Stimulated activated CD4-positive, alpha-beta T cell treated with anti-CD3 and anti-CD28 coated beads, Interleukin-15, amount 100 ng/mL, for 48 hours (primary cell): ENCODE measurements at regions not wholly inside any gene's neighbourhood (a gene's known extent, or its start where the extent isn't known, plus 50 kb on each side); places are given as distances from the start of the nearest gene placed in this dataset.

ENCODE experiments used
- DNase-seq, 2 donors: peaks; one replicate each; pipeline ENCODE4 v3.0.0-alpha.2; 2020; ENCODE audit warnings: low read depth in 2 of 2

DNA sequence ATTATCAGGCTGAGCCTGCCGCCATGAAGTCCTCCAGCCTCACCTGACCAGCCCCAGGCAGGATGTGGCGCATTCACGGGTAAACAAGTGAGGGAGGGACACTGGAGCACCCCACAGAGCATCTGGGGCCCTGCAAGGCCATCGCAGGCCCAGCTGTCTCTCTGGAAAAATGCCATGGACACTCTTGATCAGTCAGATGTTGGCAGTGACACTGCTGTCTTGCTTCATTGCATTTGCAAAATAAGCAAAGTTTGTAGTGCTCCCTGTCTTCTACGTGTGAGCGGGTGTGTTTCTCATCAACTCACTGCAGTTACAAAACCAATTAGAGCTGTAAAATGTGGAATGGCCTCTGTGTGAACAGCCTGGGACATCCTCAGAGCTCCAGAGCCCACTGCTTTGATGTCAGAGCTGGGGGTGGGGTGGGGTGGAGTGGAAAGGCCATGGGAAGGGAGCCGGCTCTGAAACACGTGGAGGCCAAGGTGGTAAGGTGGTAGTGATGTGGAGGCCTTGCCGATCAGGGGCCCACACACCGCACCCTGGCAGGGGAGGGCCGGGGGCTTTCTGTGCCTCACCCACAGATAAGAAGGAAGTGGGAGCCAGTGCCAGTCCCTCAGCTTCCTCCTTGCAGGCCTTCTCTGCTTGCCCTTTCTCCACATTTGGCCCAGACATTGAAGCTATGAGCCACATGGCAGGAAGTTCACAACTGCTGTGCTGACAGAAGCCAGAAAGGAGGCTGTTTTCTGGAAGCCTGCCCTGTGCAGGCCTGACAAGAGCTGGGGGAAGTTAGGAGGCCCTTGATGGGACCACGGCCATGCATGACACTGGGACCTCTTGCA lies 254.9 kb downstream of the RHOU start:
- no peak for DNase-seq

DNA sequence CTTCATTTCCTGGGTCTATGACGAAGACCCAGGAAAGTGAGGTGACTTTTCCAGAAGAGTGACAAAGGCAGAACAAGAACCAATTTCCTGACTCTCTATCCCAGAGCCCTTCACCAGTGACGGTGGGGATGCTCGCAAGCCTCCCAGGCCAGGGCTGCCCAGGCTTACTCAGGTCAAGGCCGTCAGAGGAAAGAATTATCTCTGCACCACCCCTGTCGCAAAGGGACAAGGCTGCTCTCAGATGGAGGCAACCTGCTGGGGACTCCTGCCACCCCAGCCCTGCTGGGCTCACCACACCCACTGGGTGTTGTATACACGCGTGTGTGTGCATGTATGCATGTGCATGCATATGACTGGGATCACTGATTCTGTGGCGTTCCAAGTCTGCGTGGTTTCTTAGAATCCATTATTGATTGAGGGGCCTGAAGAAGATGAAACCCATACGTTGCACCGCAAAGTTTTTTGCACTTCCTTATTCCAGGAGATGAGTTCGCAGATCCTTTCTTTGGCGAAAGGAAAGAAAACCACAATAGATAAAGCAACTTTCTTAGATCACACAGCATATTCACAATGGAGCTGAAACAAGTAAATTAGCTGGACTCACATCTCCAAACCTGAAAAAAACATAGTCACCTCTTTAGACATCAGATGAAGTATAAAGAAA lies 255.8 kb downstream of the RHOU start:
- no peak for DNase-seq

DNA sequence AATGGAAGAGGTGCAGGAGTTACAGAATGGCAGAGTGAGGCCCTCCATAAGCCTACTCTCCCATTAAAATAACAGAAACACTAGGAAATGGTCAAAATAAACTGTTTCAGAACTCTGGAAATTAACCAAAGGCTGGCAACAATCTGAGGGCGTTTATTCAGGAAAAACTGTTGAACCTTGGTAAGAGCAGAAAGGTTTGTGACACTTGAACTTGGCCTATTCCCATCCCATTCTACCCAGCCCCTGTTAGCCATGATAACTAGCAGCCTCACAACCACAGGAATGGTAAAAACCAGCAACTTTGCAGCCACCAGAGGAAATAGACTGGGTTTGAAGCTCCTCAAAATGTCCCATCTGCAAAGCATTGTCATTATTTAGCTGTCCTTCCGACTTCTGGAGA lies 256.8 kb downstream of the RHOU start:
- no peak for DNase-seq

DNA sequence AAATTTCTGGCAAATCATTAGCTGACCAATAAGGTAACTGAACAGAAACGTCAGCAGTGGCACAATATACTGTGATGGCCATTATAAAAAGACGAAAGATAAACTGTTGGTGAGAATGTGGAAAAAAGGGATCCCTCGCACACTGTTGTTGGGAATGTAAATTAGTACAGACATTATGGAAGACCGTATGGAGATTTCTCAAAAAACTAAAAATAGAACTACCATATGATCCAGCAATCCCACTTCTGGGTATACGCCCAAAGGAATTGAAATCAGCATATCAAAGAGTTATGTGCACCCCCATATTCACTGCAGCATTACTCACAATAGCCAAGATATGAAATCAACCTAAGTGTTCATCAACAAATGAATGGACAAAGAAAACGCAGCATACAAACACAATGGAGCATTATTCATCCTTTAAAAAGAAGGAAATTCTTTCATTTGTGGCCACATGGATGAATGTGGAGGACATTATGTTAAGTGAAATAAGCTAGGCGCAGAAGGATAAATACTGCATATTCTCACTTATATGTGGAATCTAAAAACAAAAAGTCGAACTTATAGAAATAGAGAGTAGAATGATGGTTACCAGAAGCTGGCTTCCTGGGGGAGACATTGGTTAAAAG lies 257.7 kb downstream of the RHOU start:
- no peak for DNase-seq

DNA sequence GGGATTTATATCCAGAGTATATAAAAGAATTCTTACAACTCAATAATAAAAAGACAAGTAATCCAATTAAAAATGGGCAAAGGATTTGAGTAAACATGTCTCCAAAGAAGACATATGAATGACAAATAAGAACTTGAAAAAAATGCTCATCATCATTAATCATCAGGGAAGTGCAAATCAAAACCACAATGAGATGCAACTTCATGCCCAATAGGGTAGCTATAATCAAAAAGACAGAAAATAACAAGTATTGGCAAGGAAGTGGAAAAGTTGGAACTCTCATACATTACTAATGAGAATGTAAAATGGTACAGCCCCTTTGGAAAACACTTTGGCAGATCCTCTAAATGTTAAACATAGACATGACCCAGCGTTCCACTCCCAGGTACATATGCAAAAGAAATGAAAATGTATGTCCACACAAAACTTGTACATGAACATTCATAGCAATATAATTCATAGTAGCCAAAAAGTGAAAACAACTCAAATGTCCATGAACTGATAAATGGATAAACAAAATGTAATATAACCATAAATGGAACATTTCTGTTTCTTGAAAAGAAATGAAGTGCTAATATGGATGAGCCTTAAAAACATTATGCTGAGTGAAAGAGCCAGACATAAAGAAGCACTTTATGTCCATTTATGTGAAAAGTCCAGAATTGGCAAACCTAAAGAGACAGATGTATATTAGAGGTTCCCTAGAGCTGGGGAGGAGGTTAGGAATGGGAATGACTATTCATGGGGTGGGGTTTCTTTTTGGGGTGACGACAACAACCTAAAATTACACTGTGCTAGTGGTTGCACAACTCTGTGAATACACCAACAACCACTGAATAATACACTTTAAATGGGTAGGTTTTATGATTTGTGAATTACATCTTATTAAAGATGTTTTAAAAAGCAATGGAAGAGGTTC lies 259.7 kb downstream of the RHOU start:
- DNase-seq: no peak

DNA sequence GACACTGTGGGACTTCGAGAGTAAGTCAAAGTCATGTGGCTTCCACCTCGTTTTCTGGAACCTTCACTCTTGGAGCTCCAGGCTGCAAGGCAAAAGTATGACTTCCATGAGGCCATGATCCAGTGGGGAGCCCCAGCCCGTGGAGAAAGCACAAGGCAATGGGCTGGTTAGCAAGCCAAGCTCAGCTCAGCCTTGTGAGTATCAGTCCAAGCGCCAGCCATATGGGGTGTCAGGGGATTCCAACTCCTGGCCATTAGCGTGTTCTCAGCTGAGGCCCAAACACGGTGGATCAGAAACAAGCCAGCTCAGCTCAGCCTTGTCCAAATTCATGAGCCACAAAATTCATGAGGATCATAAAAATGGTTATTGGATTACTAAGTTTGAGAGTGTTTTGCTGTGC lies 261.0 kb downstream of the RHOU start:
- DNase-seq: no peak

DNA sequence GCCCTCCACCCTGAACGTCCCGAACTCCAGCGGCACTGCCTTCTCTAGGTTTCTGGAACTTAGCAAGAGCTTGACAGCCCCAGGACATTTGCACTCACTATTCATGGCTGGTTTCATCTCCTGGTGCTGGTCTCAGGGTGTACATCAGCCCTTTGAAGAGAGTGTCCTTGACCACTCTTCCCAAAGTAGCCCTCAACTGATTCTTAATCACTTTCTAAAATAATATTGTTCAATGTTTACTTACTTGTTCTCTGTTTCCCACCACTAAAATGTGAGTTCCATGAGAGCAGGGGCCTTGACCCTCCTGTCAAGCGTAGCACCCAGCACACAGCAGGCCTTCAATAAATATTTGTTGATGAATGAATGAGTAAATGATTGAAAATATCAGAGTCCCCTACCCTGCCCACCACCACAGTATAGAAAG lies 262.5 kb downstream of the RHOU start:
- DNase-seq: no peak

DNA sequence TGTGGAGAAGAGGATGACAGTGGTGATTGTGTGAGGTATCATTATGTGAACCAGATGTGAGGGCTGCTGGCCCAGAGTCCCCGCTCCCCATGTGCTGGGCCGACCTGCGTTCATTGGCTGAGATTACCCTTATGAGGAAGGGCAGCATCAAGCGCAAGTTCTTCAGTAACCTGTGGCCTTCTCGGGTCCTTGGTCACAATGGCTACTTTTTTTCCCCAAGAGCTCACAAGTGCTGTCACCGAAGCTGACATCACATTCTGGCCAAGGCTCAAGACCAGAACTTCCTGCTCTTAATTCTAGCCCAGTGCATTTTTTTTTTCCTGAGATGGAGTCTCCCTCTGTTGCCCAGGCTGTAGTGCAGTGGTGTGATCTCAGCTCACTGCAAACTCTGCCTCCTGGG lies 262.9 kb downstream of the RHOU start:
- no peak for DNase-seq

DNA sequence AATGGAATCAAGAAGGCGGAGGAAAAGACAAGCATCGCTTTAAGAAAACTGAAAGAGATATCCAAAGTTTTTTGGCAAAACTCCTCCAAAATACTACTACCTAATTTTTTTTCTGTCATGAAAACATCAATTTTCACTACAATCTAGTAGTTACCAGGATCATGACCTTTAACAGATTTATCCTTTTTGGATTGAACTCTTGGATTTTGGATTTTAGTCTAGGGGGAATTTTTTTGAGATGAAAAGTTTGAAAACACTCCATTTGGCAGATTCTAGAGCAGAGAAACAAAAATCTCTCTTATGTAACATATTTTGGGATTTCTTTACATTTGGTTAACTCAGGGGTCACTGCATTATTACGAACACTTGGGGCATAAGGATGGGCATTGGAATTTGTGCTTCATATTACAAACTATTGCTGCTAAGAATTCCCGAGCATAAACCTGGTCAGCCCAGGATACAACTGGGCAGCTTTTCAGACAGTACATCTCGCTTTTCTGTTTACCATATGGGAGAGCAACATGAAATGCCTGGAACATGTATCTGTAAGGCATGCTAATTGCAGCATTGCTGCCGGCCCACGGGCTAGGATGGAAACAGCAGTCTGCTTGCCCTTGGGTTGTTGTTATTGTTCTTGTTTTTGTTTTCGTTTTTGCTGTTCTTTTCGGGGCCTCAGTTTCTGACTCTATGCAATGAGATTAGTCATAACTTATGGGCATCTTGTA lies 264.3 kb downstream of the RHOU start:
- no peak for DNase-seq

DNA sequence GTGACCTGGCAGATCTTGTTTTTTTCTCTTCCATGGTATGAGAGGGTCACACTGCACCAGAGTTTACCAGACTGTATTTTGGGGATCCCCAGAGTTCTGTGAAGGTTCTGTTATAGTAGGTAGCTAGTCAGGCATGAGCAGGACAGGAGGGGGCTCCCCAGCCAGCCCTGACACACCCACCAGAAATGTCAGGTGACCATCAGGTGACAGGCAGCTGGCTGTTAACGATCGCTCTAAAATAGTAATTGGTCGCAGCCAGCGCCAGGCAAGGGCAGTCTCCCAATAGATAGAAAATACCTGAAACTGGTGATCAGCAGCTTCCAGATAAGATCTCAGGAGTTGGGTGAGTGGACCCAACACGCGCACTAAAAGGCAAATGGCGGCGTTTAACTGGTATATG lies 264.9 kb downstream of the RHOU start:
- DNase-seq: no peak

DNA sequence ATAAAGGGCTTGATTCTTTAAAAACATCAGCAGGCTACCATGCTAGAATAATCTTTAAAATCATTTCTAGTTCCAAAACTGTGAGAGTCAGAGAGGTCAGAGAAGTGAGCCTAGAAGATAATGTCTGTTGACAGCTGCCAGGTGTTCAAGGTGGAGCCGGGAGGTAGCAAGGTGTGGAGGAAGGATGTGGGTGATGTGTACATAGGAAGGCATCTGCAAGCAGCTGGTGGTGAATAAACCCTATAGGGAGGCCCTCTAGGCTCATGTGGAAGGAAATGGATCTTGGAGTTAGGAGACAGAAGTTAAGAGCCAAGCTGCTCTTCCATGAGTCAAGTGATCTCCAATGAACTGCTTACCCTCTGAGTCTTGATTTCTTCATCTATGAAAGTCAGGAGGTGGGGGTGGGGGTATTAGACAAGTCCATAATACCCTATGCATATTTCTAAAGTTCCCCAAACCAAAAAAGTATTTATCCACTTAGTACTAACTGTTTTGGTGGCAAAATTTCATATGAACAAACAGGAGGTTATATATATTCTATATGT lies 266.3 kb downstream of the RHOU start:
- no peak for DNase-seq

DNA sequence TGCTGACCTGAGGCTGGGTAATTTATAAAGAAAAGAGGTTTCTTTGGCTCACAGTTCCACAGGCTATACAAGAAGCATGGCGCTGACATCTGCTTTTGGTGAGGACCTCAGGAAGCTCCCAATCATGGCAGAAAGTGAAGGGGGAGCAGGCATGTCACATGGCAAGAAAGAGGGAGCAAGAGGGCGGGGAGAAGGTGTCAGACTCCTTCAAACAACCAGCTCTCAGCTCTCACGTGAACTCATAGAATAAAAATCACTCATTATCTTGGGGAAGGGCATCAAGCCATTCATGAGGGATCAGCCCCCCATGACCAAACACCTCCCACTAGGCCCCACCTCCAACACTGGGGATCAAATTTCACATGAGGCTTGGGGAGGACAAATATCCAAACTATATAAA lies 266.8 kb downstream of the RHOU start:
- no peak for DNase-seq

DNA sequence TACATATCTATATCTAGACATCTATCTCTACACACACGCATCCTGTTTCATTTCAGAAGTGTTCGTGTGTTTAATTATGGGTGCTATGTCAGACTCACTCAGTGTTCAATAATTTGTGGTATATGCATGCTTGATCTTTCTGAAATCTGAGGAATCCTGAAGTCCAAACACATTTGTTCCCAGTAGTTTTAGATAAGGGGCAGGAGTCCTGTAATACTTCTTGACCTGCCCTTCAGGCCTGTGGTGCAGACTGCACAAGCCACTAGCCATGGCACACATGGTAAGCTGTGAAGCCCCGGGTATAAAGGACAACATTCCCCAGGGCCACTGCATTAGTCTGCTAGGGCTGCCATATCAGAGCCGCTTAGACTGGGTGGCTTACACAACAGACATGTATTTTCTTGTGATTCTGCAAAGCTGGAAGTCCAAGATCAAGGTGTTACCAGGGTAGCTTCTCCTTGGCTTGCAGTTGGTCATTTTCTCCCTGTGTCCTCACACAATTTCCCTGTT lies 267.2 kb downstream of the RHOU start:
- DNase-seq: no peak

DNA sequence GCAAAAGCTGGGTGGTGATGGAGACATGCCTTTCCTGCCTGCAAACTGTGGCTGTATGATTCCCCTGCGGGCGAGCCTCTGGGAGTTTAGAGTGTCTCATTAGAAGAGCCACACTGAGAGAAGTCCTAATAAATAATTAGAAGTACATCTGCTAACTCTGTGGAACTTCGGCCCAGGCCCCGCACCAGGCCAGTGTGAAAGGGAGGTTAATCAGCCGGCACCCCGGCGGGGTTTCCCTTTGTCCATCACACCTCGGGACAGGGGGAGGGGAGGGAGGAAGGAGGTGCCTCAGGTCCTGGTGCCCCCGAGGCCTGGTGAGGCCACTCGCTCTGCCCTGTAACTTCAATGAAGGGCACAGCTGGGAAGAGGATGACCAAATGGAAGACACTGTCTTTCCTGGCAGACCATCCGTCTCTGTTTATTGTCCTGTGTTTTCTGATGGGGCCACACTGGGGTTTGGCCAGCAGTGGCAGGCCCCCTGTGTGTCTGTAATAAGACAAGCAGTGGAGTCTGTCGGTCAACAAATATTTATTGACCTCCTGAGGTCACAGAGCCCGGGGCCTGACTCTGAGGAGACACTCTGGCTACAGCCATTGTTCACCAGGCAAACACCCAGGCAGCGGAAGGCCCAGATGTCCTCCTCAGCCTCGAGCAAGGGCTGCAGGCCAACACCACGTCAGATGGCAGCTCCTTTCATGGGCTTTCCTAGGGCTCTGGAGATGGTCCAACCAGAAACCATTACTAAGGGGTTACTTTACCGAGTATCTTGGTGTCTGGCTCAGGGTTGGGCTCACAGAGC lies 267.5 kb upstream of the RAB4A start:
- no peak for DNase-seq

DNA sequence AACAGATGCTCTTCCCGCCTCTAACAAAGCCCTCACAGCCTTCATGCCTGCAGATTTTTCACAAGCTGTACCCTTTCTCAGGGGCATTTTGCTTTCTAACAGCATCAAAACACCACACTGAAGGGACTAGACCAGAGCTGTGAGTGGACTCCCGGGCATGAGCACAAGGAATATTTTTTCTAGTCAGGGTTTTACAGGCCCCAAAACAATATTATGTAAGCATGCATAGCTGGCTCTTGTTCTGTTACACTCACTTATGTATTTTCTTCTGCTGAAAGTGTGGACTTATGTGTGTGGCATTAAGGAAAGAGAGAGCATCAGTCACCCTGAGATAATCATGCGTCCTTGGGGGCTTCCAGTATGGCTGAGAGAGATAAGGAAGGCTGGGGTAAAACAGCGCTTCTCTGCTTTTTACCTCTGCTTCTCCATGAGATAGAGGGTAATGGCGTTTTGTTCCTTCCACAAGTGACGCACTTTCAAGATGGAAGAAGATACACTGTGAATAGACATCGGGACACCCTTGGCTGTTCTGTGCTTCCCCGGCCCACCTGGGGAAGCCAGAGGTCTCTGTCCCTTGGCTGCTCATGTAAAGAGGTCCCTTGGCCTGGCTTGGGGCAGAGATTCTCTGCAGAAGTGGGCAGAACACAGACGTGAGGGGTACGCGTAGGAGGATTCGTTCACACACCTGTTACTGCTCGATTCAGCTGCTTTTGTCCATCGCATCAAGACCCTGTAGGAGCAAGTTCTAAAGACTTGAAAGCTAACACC lies 266.7 kb upstream of the RAB4A start:
- no peak for DNase-seq

DNA sequence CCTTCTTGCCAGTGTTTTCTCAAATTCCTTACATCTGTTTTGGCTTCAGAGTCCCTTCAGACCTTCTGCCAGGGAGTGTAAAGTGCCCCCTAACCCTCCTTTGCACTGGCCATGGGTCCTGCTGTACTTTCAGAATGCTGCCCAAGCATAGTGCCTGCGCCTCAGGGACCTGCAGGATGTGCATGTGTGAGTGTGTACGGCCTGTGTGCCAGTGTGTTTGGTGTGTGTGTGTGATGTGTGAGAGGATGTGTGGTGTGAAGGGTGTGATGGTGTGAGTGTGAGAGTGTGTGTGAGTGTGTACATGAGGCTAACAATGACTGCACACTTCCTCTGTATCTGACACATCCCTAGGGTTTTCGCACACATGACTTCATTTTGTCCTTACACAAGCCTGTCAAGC lies 265.8 kb upstream of the RAB4A start:
- DNase-seq: no peak

DNA sequence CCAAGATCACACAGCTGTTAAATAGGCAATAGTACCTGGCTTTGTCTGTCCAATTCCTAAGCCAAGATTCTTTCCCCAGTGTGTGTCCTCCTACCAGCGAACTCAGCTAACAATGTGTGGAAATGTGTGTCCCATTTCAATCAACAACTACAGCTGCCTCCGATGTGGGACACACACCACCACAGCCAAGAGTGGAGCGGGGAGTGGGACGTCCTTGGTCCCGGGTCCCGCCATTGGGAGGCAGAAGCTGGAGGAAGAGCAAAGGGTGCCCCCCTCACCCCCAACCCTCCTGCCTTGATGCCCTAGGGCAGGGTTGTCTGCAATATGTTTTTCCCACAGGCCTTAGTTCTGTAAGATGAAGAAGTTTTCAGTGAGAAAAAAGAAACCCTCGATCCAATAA lies 265.4 kb upstream of the RAB4A start:
- no peak for DNase-seq

DNA sequence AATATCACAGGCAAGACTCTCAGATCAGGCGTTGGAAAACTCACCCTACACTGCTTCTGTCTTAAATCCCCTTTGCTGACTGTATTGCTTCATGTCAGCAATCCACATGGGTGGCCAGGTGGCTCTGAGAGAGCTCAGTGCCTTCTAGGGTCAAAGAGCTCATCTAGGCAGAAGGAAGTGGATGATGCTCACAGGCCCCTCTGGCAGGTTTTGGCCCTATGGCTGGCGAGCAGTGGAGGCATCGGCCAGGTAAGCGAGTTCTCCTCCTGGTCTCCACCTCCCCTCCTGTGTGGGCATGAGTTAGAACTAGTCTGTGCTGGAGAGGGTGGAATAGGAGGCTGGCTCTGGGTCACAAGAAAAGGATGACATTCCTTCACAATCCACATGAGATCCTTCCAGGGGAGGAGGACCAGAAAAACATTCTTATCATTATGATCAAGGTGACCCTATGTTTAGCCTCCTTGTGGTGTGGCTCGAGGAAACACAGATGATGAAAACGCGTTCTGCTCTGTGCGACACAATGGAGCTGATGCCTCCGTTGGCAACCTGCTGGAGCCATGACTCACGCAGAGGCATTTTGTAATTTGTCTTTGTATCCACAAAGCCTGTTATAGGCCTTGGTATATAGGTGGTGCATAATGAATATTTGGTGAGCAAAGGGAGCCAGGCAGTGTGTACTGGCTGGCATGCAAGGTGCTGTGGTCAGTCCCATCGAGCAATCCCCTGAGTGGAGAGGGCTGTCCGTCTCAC lies 264.6 kb upstream of the RAB4A start:
- no peak for DNase-seq
